Mammary epithelial cell (primary cell): ENCODE measurements at regions not wholly inside any gene's neighbourhood (a gene's known extent, or its start where the extent isn't known, plus 50 kb on each side); places are given as distances from the start of the nearest gene placed in this dataset.

Source experiments
- CTCF ChIP-seq, 2 donors: IDR thresholded peaks in 1 of 2; conservative IDR thresholded peaks in 1 of 2; 2 replicates each; pipeline ENCODE4 v1.5.1; 2011 to 2012; ENCODE audit warnings: inconsistent platforms in 2 of 2, low read length in 2 of 2, mild to moderate bottlenecking in 2 of 2, control low read depth in 1 of 2, low read depth in 1 of 2; ENCODE audit not compliant: insufficient read depth in 1 of 2; ENCODE audit errors: extremely low read depth in 1 of 2
- EZH2 ChIP-seq: IDR thresholded peaks from 2 replicates; pipeline ENCODE4 v1.6.1; 2012; ENCODE audit warnings: low read length, inconsistent platforms, borderline replicate concordance

GRCh38 chr2:228628682-228629081 lies 447.2 kb upstream of the SPHKAP start:
- TF ChIP-seq CTCF (conservative IDR thresholded peaks at IDR 0.05 in 1 of 2, IDR thresholded peaks at IDR 0.05 in 1 of 2; ENCODE audit: extremely low read depth in 1 of 2, insufficient read depth in 1 of 2, low read depth in 1 of 2, low read length in 2 of 2) (no peak), EZH2 (no peak)
